HL-60 (cell line): ENCODE measurements at regions not wholly inside any gene's neighbourhood (a gene's known extent, or its start where the extent isn't known, plus 50 kb on each side); places are given as distances from the start of the nearest gene placed in this dataset.

ENCODE experiments used
- POLR2AphosphoS5 ChIP-seq: IDR thresholded peaks from 2 replicates; pipeline ENCODE4 v1.6.1; 2012; ENCODE audit warnings: low read depth
- TF ChIP-seq, protein P1 (sequence below): IDR thresholded peaks from one replicate; pipeline ENCODE4 v1.5.1; 2011; ENCODE audit warnings: low read length, control low read depth, inconsistent platforms; ENCODE audit not compliant: insufficient read depth

DNA sequence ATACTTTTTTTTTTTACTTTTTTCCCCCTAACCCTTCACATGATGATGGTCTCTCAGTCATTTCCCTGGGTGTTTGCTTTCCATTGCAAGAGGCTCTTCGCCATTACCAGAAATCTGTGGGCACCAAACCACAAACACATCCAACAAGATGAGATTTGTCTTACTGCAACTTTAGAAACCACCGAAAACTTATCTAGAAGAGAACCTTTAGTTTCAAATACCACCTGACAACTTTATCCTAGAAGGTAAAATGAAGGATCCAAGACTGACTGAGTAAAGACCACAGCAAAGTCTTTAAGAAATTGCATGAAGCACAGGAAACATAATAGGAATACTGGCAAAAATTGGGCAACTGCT lies 363.3 kb upstream of the MBL2 start:
- TF ChIP-seq, protein P1, sequence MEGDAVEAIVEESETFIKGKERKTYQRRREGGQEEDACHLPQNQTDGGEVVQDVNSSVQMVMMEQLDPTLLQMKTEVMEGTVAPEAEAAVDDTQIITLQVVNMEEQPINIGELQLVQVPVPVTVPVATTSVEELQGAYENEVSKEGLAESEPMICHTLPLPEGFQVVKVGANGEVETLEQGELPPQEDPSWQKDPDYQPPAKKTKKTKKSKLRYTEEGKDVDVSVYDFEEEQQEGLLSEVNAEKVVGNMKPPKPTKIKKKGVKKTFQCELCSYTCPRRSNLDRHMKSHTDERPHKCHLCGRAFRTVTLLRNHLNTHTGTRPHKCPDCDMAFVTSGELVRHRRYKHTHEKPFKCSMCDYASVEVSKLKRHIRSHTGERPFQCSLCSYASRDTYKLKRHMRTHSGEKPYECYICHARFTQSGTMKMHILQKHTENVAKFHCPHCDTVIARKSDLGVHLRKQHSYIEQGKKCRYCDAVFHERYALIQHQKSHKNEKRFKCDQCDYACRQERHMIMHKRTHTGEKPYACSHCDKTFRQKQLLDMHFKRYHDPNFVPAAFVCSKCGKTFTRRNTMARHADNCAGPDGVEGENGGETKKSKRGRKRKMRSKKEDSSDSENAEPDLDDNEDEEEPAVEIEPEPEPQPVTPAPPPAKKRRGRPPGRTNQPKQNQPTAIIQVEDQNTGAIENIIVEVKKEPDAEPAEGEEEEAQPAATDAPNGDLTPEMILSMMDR = no peak
- no peak for TF ChIP-seq POLR2AphosphoS5
